Fibroblast of skin of scalp (primary cell): ENCODE measurements at regions not wholly inside any gene's neighbourhood (a gene's known extent, or its start where the extent isn't known, plus 50 kb on each side); places are given as distances from the start of the nearest gene placed in this dataset.
"Not testable (repeated sequence)": the region's sequence is repeated elsewhere in the genome, so short reads cannot be mapped to it uniquely, and the experiment has no call there.

Source experiments
- DNase-seq: peaks from one replicate; pipeline ENCODE4 v3.0.0-alpha.2; 2013

DNA sequence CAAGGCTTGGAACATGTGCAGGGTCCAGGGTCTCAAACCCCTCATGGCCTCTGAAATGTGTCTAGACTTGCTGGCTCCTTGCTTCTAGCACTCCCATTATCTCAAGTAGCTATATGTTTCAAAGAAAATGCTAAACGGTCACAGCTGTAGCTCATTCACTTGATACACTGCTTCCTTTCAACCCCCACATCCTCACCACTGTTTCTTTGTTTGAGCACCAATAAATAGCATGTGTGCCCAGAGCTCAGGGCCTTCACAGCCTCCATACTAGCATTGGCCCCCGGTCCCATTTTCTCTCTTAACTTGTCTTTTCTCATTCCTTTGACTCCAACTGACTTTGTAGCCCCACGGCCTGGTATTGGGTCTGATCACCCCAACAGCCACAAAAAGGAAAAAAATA, 801.8 kb downstream of the STIM2 start:
- no peak for DNase-seq

DNA sequence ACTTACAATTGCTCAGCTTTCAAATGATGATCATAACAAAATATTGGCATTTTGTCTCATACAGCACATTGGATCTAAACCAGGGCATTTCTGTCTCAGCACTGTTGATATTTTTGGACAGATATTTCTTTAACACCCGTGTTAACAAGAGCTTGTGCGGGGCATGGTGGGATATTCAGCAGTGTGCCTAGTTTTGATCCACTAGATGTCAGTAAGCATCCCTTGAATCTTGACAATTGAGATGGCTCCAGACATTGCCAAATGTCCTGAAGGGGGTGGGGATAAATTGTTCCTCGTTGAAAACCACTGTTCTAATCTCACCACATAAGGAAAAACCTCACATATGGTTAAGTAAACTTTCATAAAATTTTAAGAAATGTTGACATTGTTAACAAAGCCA, 806.3 kb downstream of the STIM2 start:
- peak; percentile 22 for DNase-seq

DNA sequence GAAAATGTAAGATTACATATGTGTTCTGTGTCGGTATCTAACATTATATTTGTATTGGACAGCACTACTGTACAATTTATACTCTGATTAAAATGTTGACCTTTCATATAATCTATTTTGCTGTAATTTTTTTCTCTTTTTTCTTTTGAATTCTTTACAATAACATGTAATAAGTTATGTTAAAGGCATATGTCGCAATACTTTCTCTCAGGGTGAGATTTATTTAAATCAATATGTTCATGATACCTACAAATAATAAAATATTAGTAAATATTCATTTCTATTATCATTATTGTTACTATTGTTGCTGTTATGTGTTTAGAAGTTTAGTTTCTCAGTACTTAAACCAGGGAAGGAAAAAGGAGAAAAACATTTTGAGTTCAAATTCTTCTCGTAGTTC, 807.4 kb downstream of the STIM2 start:
- DNase-seq, result no peak

DNA sequence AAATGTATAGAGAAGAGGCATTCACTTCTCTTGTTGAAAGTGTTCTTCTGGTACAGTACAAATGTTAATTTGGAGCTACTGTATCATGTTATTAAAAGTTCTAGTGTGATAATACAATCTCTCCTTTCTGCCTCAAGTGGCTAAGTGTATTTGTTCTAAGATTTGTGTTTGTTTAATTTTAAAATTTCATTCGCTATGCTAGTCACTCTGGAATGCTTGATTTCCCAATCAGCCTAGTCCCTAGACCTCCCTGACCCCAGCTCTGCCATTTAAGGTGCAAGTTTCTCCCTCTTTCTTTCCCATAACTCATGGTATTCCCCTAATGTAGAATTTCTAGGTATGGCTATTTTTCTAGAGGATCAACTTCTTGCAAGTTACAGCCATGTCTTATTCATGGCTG, 817.4 kb downstream of the STIM2 start:
- DNase-seq, result no peak

DNA sequence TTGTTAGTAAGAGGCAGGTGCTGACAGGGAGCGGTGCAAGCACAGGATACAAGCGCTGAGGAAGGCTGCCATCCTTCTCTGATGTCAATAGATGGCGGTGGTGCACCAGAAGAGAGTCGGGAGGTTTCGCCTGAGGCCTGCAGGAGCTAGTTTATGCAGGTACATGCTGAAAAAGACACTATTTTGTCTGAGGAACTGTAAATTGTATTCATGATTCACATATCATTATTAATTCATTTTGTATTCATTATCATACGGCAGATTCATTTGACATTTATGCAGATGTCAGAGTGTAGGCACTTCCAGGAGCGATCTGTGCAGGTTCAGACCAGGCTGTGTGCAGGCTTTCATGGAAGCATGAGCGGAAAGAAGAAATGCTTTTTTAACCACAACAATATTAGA, 824.0 kb downstream of the STIM2 start:
- DNase-seq, result peak; percentile 64

DNA sequence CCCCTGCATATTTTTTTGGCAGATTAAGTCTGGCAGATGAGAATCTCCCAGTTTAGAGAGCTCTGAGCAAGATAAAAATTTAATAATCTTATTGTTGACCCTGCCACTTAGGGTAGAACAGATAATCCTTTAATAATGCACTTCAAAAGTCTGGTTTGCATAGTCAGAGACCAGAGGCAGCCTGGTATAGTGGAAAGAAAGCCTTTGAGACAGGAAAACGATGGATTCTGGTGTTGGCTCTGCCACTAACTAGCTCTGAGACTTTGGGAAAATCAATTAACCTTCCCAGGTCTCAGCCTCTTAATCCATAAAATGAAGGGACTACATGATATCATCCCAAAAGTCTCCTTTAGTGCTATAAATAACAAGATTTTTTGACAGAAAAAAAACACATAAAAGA, 824.5 kb downstream of the STIM2 start:
- no peak for DNase-seq

DNA sequence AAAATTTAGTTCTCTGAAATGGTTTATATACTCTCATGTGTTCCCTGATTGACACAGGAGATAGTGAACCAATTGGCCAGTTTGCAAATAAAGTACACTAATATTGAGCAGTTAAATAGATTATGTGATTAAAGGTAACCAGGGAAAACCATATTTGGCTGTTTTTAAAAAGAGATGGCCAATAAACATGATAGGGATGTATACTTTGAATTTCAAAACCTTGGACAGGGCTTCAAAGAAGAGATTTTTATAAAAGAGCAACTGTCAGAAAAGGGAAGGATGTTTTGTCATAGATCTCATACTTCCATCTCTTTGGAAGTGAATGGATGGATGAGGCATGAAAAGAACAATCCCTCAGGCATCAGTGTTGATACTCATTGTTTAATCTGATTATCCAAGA, 825.3 kb downstream of the STIM2 start:
- no peak for DNase-seq

DNA sequence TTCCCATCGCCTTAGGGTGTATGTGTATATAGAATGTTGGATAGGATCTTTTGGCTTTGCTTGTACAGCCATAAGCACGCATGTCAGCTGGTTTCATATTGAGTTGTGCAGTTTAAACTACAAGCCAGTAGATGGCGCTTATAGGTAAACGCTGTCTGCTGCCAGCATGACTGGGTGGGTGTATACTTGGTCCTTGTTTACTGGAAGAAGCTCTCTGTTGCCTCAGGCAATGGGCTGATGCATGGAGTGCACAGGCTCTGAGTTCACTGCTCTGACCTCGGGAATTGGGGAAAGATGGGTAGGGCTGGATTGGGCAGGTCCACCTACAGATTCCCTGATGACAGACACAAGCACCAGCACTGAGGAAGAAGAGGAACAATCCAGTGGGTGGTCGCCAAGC, 831.5 kb downstream of the STIM2 start:
- peak; percentile 60 for DNase-seq

GRCh38 chr4:27692868-27693634, 832.4 kb downstream of the STIM2 start:
- no peak for DNase-seq

DNA sequence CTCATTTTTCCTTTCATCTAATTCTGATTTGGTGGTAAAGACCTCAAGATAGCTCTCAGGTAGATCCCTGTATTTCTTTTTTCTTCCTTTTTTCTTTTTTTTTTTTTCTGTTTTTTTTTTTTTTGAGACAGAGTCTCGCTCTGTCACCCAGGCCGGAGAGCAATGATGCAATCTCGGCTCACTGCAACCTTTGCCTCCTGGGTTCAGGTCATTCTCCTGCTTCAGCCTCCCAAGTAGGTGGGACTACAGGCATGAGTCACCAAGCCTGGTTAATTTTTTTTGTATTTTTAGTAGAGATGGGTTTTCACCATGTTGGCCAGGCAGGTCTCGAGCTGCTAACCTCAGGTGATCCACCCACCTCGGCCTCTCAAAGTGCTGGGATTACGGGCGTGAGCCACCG, 835.6 kb downstream of the STIM2 start:
- not testable (repeated sequence) for DNase-seq

DNA sequence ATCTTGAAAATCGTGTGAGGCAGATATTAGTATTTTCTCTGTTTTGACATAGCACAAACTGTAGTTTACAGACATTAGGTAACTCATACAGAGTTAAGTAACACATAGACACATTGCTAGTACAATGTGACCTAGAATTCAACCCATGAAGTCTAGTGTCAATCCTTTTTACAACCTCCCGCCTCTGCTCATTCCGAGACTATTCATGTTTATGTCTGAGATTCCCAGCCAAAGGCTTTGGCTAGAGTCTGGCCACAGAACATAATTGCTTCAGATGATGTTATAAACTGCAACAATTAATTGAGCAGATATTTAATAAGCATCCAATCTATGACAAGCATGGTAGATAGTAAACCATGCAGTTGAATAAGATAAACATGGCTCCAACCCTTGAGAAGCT, 841.0 kb downstream of the STIM2 start:
- DNase-seq, result no peak

DNA sequence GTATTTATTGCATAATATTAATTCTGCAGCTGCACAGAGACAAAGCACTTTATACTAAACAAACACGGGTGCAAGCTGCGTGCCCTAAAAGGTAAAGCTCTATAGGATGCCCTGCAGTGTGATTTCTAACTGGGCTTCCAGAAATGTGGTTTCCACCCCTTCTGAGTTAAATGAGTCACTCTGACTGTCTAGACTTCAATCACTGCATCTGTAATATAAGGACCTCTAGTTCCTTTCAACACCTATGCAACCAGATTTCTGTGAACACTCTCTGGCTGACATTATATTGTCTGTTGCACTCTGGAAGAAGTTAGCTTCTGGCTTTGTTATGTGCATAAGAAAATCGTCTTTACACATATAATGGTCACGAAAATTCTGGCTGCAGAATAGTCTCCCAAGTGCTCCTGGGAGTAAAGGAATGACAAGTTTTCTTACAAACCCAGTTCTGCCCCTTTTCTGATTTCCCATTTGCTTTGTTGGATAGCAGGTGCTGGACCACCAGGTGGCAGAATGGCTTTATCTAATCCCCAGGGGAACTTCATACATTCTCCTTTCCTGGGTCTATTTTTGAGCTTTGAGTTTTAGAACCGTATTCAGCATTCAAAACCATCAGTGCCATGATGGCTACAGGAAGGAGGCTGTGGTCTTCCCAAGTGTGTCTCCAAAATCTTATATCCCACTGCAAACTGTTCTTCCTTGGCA, 842.2 kb downstream of the STIM2 start:
- peak; percentile 23 for DNase-seq

DNA sequence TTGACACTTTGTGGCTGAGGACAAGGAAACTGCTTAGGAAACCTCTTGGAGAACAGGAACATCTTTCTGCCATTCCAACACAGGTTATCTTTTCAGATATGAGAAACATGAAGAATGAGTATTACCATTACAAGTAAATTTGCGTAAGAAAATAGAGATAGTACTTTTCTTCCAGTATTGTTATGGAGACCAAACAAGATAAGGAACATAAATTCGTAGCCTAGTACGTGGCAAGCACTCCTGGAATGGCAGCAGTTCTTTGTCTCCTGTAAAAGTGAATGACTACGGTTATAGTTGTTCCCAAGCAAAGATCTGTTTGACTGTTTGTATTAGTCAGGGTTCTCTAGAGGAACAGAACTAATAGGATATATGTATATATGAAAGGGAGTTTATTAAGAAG, 843.1 kb downstream of the STIM2 start:
- no peak for DNase-seq

- DNase-seq, result no peak
These were observed 850.4 kb downstream of the STIM2 start for GRCh38 chr4:27711041-27711440.

- DNase-seq, result no peak
These were observed 853.4 kb downstream of the STIM2 start for GRCh38 chr4:27714073-27714472.

DNA sequence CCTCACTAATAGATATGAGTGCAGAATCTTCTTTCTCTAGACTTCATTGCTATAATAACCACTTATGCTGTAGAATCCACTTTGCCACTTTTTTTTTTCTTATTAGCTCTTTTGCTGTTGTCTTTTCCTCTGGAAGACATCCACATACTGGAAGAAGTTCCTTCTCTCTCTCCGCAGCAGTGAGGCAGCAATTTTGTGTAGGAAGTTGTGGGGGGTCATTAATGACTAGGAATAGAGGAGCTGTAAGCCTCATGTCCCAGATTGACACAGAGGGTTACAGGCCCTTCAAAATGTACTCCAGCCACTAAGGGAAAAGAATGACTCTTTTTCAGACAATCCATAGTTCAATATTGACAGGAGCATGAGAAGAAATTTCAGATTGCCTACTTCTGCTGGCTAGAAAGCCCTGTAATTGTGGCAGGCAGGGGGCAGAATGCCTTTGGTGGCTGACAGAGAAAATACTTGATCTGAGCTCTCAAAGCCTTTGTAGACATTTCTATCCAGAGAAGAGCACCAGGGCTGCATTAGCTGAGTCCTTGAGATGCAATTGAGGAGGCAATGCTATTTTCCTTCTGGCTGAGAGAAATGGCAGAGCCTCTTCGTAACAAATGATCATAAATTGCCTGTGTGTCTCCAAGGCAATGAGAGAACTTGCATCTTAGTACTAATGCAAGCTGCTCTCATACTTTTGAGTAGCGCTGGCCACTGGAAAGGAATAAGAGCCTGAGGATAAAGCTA, 856.2 kb downstream of the STIM2 start:
- no peak for DNase-seq

DNA sequence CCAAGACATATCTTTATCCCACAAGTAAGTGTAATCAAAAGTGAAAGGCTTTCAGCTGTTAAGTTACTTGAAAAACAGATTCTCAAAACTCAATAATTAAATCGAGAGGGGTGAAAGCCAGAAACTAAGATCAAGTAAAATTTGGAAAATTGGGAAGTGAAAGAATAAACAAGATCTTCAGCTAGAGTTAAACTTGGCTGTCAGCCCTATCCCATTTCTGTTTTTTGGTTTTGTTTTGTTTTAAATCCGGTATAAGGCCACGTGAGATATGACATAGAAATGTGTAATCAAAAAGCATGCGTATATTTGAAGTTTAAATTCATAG, 856.8 kb downstream of the STIM2 start:
- DNase-seq, result no peak

DNA sequence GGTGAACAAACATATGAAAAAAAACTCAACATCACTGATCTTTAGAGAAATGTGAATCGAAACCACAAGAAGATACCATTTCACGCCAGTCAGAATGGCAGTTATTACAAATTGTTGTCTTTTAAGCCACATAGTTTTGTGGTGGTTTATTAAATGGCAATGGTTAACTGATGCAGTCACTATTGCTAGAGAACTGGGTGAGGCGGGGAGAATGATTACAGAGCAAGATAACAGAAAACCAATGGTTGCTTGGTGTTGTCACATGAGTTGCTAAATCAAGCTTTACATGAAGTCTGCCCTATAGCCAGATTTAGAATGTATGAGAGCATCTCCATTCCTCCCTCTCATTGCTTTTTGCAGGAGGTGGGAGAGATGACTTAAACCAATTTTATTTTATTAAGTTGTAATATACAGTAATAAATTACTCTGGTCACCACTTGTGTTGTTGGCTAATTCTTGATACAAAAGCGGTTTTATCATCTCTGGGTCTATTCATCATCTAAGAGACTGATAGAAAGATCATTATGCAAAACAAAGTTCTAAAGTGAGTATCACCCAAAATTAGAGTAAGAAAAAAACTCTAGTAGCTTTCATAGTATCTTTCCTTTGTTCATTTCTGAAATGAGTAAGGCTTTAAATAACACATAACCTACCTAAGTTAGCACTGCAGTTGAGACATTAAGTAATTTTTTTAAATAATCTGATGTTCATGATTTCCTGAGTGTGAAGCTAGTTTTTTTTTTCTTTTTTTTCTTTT, 859.5 kb downstream of the STIM2 start:
- no peak for DNase-seq

GRCh38 chr4:27721193-27721592, 860.6 kb downstream of the STIM2 start:
- no peak for DNase-seq

GRCh38 chr4:27728892-27729291, 868.3 kb downstream of the STIM2 start:
- DNase-seq, result no peak

DNA sequence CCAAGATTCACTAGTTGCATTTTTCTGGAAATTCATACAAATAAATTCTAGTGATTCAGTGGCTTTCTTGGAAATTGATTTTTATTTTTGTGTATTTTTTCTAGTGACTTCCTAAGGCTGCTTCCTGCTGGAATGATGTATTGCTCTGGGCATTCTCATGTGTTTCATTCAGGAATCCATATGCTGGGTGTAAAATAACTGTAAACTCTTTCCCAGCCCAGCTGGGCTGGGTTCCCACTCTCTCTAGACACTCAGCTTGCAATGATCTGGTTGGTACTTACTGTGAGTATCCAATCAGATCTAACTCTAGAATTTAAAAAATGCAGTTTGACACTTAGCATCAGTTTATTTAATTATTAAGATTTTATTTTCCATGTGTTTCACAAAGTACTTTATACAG, 882.2 kb downstream of the STIM2 start:
- no peak for DNase-seq

GRCh38 chr4:27759611-27760575, 899.3 kb downstream of the STIM2 start:
- no peak for DNase-seq
